Loucy (cell line): ENCODE measurements at regions not wholly inside any gene's neighbourhood (a gene's known extent, or its start where the extent isn't known, plus 50 kb on each side); places are given as distances from the start of the nearest gene placed in this dataset.

Experiments
- EZH2phosphoT487 ChIP-seq: fragments of 200-600 bp; IDR thresholded peaks from 2 replicates; pipeline ENCODE4 v1.6.1; 2018; ENCODE audit warnings: antibody characterized with exemption, mild to moderate bottlenecking, moderate library complexity, borderline replicate concordance
- TF ChIP-seq, protein P1 (sequence below): fragments of 200-600 bp; sonication (generic); conservative IDR thresholded peaks from 2 replicates; pipeline ENCODE4 v1.5.1; 2014; ENCODE audit warnings: mild to moderate bottlenecking, antibody characterized with exemption, low read length

DNA sequence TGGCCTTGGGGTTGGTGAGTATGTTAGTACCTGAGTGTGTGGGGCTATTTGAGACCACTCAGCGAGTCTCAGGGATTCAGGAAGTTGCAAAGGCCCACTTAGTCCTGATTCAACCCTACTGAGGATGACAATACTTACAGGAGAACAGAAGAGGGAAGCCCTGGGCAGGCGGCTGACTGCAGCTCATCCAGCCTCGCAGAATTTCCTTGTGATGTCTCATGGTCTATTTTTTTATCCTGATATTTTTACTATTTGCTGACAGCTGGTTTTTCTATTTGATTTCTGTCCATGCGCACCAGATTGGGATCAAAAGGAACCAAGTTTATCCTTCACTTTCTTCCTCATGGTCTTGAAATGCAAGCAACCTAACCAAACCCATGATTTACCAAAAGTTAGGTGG is 201.8 kb upstream of the LNX1 start:
- TF ChIP-seq, protein P1, sequence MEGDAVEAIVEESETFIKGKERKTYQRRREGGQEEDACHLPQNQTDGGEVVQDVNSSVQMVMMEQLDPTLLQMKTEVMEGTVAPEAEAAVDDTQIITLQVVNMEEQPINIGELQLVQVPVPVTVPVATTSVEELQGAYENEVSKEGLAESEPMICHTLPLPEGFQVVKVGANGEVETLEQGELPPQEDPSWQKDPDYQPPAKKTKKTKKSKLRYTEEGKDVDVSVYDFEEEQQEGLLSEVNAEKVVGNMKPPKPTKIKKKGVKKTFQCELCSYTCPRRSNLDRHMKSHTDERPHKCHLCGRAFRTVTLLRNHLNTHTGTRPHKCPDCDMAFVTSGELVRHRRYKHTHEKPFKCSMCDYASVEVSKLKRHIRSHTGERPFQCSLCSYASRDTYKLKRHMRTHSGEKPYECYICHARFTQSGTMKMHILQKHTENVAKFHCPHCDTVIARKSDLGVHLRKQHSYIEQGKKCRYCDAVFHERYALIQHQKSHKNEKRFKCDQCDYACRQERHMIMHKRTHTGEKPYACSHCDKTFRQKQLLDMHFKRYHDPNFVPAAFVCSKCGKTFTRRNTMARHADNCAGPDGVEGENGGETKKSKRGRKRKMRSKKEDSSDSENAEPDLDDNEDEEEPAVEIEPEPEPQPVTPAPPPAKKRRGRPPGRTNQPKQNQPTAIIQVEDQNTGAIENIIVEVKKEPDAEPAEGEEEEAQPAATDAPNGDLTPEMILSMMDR = no peak
- no peak for TF ChIP-seq EZH2phosphoT487
